GM19238 (cell line): ENCODE measurements at regions not wholly inside any gene's neighbourhood (a gene's known extent, or its start where the extent isn't known, plus 50 kb on each side); places are given as distances from the start of the nearest gene placed in this dataset.

Experiments
- DNase-seq: peaks from one replicate; pipeline ENCODE4 v3.0.0; 2011; ENCODE audit warnings: low spot score; ENCODE audit not compliant: insufficient read length

- DNase-seq: no peak
Measured at GRCh38 chr6:113629975-113630737, 227.0 kb upstream of the MARCKS start.

DNA sequence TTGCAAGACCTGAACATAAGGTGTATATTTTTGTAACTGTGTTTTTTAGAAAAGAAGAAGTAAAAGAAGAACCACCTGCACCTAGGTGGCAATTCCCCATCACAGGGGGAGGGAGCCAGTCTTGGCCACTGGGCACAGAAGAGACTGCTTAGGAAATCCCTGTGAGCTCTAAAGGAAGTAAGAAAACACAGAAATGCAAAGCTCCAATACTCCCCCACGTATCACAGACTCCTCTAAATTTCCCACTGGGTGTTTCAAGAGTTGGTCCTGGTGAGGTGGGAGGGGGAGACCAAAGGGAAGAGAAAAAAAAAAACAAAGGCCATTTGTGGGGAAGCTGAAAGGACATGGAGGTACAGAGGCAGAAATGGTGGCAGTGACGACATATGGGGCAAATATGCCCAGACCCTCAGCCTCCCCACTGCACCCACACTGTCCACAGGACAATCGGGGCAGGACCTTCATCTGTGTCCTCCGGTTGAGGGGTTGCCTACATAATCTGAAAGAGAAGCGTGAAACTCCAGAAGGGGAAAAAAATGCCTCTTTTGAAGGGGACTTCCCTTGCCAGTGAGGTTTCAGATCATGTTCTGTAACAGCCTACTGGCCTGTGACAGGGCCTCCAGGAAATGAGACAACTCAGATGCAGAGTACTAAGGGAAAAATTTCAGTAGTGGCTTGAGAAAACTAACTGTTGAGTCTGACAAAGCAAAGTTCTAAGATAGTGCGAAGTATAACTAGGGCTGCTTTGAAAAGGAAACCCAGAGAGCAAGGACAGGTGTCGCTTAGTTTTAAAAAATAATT is 226.2 kb upstream of the MARCKS start:
- DNase-seq: no peak

- DNase-seq: no peak
Measured at GRCh38 chr6:113631666-113632065, 225.5 kb upstream of the MARCKS start.

GRCh38 chr6:113632220-113632864 is 224.8 kb upstream of the MARCKS start:
- DNase-seq: no peak

GRCh38 chr6:113633638-113634037 is 223.5 kb upstream of the MARCKS start:
- no peak for DNase-seq

DNA sequence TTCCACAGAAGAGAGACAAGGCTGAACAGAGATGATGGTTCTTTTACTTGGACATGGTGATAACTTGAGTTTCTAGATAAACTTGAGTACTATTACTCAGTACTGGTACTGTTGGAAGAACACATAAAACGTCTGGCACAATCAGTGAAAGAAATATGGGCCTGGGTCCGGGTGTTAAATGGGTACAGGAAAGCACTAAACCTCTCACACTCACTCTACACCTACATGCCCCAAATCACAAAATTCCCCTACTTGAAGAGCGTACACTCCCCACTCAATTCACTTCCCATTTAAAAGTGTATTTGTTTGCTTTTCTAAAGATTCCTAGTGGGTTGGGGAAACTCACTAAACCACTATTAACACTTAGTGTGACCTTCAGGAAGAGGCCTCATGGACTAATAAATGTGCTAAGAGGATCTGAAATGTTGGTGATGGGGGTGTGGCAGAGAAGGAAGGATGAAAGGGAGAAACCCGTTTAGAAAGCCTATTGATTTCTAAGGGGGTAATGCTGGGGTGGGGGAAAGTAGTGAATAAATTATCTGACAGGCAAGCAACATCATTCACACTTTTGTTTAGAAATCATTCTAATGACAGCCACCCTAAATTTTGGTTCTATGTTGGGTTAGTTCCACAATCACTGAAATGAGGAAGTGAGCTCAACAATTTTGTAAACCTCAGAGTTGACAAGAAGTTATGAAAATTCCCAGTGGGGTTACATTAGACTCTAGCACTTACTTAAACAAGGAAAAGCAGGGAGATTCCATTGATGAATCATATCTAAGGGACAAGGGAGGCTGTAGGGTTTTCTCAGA is 222.6 kb upstream of the MARCKS start:
- DNase-seq: no peak

GRCh38 chr6:113635222-113635986 is 221.7 kb upstream of the MARCKS start:
- no peak for DNase-seq

DNA sequence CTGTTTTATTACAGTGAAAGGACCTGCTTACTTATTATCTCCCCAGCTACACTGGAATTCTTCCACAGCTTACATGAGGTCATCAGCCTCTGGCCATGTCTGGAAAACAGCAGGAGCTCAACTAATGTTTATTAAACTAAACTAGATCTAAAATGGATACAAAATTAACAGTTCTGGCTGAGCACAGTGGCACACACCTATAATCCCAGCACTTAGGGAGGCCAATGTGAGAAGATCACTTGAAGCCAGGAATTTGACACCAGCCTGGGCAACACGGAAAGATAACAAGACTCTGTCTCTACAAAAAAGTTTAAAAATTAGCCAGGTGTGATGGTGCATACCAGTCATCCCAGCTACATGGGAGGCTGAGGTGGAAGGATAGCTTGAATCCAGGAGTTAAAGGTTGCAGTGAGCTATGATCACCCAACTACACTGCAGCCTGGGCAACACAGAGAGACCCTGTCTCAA is 220.8 kb upstream of the MARCKS start:
- no peak for DNase-seq

- no peak for DNase-seq
Measured at GRCh38 chr6:113640051-113640450, 217.1 kb upstream of the MARCKS start.

- DNase-seq: no peak
Measured at GRCh38 chr6:113642001-113642713, 215.0 kb upstream of the MARCKS start.

GRCh38 chr6:113642714-113643406 is 214.3 kb upstream of the MARCKS start:
- peak; percentile 36 for DNase-seq

DNA sequence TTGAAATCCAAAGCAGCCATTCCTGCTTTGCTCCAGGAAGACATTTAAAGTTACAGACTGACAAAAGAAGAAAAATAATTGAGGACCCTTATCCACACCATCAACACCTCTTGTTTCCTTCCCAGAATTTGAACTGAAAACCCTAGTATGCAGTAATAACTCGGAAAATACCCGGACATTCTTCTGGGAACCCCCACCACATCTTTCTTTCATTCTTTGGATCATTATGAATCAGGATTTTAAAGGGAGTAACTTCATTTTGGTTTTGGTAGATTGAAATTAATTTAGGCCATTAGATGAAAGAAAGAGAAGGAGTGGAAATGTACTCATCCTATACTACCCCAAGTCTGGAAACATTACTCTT is 213.8 kb upstream of the MARCKS start:
- DNase-seq: no peak

DNA sequence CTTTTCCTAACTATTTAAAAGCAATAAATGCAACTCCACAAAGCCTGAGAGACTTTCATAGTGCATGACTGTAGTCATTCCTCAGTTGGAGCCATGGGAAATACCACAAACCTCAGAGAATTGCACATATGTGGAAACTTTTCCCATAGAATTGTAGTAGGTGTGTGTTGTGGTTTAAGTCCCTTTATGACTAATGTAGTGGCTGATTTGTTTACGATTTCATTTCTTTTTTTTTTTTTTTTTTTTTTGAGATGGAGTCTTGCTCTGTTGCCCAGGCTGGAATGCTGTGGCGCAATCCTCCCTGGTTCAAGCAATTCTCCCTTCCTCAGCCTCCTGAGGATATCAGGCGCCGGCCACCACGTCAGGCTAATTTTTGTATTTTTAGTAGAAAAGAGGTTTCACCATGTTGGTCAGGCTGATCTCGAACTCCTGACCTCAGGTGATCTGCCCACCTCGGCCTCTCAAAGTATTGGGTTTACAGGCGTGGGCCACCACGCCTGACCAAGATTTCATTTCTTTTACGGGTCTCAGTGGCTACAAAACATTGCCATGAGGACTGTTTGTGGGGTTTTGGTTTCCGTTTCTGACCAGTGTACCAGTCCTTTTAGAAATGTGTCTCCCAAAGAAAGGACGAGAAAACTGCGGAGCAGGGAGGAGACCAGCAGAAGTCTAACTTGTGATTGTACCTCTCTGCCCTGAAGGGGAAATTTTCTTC is 212.1 kb upstream of the MARCKS start:
- DNase-seq: no peak

DNA sequence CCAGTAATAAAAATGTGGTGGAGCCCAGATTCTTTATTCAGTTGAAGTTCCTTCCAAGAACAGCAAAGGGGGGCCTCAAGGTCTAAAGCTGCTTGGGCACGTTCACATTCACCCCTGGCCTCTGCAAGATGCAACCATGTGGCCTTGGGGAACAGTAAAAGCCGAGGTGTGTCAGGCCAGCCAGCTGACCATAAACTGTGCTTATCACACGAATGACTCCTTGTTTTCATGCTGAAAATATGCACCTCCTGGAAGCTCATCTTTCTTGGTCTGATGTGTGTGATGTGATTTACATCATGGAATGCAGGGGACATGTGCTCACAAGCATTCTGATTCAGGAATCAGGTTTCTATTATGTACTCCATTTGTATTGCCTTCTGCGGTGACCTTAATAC is 211.6 kb upstream of the MARCKS start:
- no peak for DNase-seq

DNA sequence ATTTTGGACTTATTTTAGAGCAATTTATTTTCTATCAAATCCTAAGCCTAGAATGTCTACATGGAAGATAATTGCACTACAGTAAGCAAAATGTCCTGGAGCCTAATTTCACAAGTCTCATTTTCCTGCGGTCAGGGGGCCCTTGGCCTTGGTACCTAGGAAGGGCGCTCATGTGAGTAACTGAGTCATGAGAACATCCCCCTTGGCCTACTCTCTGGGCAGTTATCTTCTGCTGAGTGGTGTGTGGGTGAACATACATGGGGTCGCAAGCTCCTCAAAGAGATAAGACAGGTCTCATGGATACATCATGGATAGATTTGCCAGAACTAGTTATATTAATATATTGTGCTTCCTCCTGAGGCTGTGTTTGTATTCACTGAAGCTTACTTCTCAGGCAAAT is 211.2 kb upstream of the MARCKS start:
- DNase-seq: no peak

GRCh38 chr6:113646701-113647100 is 210.4 kb upstream of the MARCKS start:
- DNase-seq: no peak

- DNase-seq: no peak
Measured at GRCh38 chr6:113647143-113647889, 209.8 kb upstream of the MARCKS start.

GRCh38 chr6:113648698-113649097 is 208.4 kb upstream of the MARCKS start:
- no peak for DNase-seq
